ENCODE measurements at regions not wholly inside any gene's neighbourhood (a gene's known extent, or its start where the extent isn't known, plus 50 kb on each side); places are given as distances from the start of the nearest gene placed in this dataset.

DNA sequence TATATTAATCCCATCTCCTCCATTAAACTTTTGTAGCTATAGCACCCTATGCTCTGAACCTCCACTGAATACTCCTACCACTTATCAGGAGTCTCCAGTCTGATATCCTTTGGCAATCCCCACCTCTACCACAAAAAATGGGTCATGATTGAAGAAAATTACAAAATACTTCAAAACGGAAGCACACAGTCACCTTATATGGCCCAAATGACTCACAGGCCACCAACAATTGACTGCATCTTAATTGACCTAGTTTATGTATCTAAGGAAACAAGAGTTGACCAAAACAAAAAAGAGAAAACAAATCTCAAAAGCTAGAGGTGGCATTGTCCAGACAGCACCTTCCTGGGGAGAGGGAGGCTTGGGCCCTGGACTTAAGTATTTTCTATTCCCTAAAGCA is 120.0 kb upstream of the DIAPH2 start:
- Histone ChIP-seq H3K36me3 (ENCODE audit: low read depth) (no peaks in the 10 kb centered on the region), H3K27me3 (ENCODE audit: insufficient read depth, low read depth) (no peaks in the 10 kb centered on the region), H3F3A (ENCODE audit: insufficient read depth, low read depth) (no peaks in the 10 kb centered on the region), H3K4me2 (no peak overlapping the region), H3K9me2 (ENCODE audit: insufficient read depth) (no peaks in the 10 kb centered on the region), H2AFZ (no peak overlapping the region), H3K4me3 (no peak overlapping the region), H3K79me2 (ENCODE audit: low read depth) (no peaks in the 10 kb centered on the region), H4K20me1 (ENCODE audit: insufficient read depth) (no peaks in the 10 kb centered on the region), H3K9me3 (ENCODE audit: insufficient read depth, low read depth) (no peaks in the 10 kb centered on the region), H3K27ac (no peak overlapping the region), H3K4me1 (replicated peaks; ENCODE audit: insufficient read depth) (0 out of 2 replicates have a peak, but pooled peaks cover 6% of the 10 kb centered on the region)
- TF ChIP-seq EZH2 (IDR thresholded peaks at IDR 0.05; ENCODE audit: low read depth) (no peak), CTCF (conservative IDR thresholded peaks at IDR 0.05) (no peak)
- CTCF ChIA-PET: no interaction called here
- intact Hi-C loops (cut with micrococcal nuclease; ENCODE audit: unreplicated experiment): no loop called here
- peak in 1 of 2 experiments; percentile 62 for DNase-seq
- POLR2A ChIA-PET (ENCODE audit: unreplicated experiment): no interaction called here
- BruUV-seq (replicated peaks): no TSS peak

- CTCF ChIA-PET: no interaction called here
- Histone ChIP-seq H4K20me1 (ENCODE audit: insufficient read depth) (no peaks in the 10 kb centered on the region), H3K4me2 (no peak overlapping the region), H3K27me3 (ENCODE audit: insufficient read depth, low read depth) (no peaks in the 10 kb centered on the region), H3K27ac (no peak overlapping the region), H3K4me3 (no peak overlapping the region), H3K4me1 (replicated peaks; ENCODE audit: insufficient read depth) (0 out of 2 replicates have a peak, but pooled peaks cover 6% of the 10 kb centered on the region), H2AFZ (no peak overlapping the region), H3K79me2 (ENCODE audit: low read depth) (no peaks in the 10 kb centered on the region), H3F3A (ENCODE audit: insufficient read depth, low read depth) (no peaks in the 10 kb centered on the region), H3K9me3 (ENCODE audit: insufficient read depth, low read depth) (no peaks in the 10 kb centered on the region), H3K9me2 (ENCODE audit: insufficient read depth) (no peaks in the 10 kb centered on the region), H3K36me3 (ENCODE audit: low read depth) (no peaks in the 10 kb centered on the region)
- no peak for DNase-seq
- intact Hi-C loops (cut with micrococcal nuclease; ENCODE audit: unreplicated experiment): no loop called here
- BruUV-seq (replicated peaks): no TSS peak
- POLR2A ChIA-PET (ENCODE audit: unreplicated experiment): no interaction called here
- TF ChIP-seq CTCF (conservative IDR thresholded peaks at IDR 0.05) (no peak), EZH2 (IDR thresholded peaks at IDR 0.05; ENCODE audit: low read depth) (no peak)
These were observed 117.8 kb upstream of the DIAPH2 start for GRCh38 chrX:96566878-96567277.

GRCh38 chrX:96568071-96568470 is 116.6 kb upstream of the DIAPH2 start:
- H3K79me2 ChIP-seq (ENCODE audit: low read depth): no peaks in the 10 kb centered on the region
- CTCF ChIA-PET: no interaction called here
- H2AFZ ChIP-seq: no peak overlapping the region
- no peak overlapping the region for H3K4me2 ChIP-seq
- H3K9me3 ChIP-seq (ENCODE audit: insufficient read depth, low read depth): no peaks in the 10 kb centered on the region
- no peaks in the 10 kb centered on the region for H3K36me3 ChIP-seq (ENCODE audit: low read depth)
- no peaks in the 10 kb centered on the region for H4K20me1 ChIP-seq (ENCODE audit: insufficient read depth)
- no peaks in the 10 kb centered on the region for H3F3A ChIP-seq (ENCODE audit: insufficient read depth, low read depth)
- H3K4me3 ChIP-seq: no peak overlapping the region
- 0 out of 2 replicates have a peak, but pooled peaks cover 6% of the 10 kb centered on the region for H3K4me1 ChIP-seq (replicated peaks; ENCODE audit: insufficient read depth)
- H3K9me2 ChIP-seq (ENCODE audit: insufficient read depth): no peaks in the 10 kb centered on the region
- BruUV-seq (replicated peaks): no TSS peak
- POLR2A ChIA-PET (ENCODE audit: unreplicated experiment): no interaction called here
- intact Hi-C loops (cut with micrococcal nuclease; ENCODE audit: unreplicated experiment): no loop called here
- no peaks in the 10 kb centered on the region for H3K27me3 ChIP-seq (ENCODE audit: insufficient read depth, low read depth)
- H3K27ac ChIP-seq: no peak overlapping the region
- TF ChIP-seq EZH2 (IDR thresholded peaks at IDR 0.05; ENCODE audit: low read depth) (no peak), CTCF (conservative IDR thresholded peaks at IDR 0.05) (no peak)
- no peak for DNase-seq

Measured in PC-9 (cell line).